ENCODE measurements at regions not wholly inside any gene's neighbourhood (a gene's known extent, or its start where the extent isn't known, plus 50 kb on each side); places are given as distances from the start of the nearest gene placed in this dataset.

- POLR2A ChIA-PET: no interaction called here
- FAIRE-seq: no peak
- no peak overlapping the region for H3K9ac ChIP-seq (ENCODE audit: control insufficient read depth, insufficient read depth, low read length)
- TF ChIP-seq ZNF687 (IDR thresholded peaks at IDR 0.05): no peak
- no peak for TF ChIP-seq POLR2AphosphoS2 (IDR thresholded peaks at IDR 0.05; ENCODE audit: low read depth, low read length)
- TF ChIP-seq E2F4 (IDR thresholded peaks at IDR 0.05; ENCODE audit: low read depth, low read length): no peak
- no peak for TF ChIP-seq NRF1 (conservative IDR thresholded peaks at IDR 0.05; ENCODE audit: low read depth, low read length)
- TF ChIP-seq CHD1 (IDR thresholded peaks at IDR 0.05; ENCODE audit: low read depth, low read length): no peak
- no peak for TF ChIP-seq NKRF (conservative IDR thresholded peaks at IDR 0.05)
- no peak for TF ChIP-seq TCF7 (IDR thresholded peaks at IDR 0.05; ENCODE audit: borderline replicate concordance)
- no peak for TF ChIP-seq SMC3 (IDR thresholded peaks at IDR 0.05; ENCODE audit: borderline replicate concordance, low read length)
- TF ChIP-seq MYB (IDR thresholded peaks at IDR 0.05; ENCODE audit: borderline replicate concordance, low read depth, low read length): no peak
- TF ChIP-seq ZBTB11 (CRISPR knock-in tag; IDR thresholded peaks at IDR 0.05): no peak
- no peak for TF ChIP-seq RCOR1 (conservative IDR thresholded peaks at IDR 0.05; ENCODE audit: low read depth, low read length)
- no peak for TF ChIP-seq HSF1 (IDR thresholded peaks at IDR 0.05; ENCODE audit: low read depth, low read length)
Measured at GRCh38 chr10:28986117-28986792, 302.6 kb upstream of the LYZL1 start.

More at GRCh38 chr10:28986117-28986792, 302.6 kb upstream of the LYZL1 start:
- no peaks in the 10 kb centered on the region for H3K27me3 ChIP-seq (replicated peaks in 1 of 2; ENCODE audit: control insufficient read depth in 2 of 2, insufficient read depth in 2 of 2, low read length in 1 of 2)
- WGBS (ENCODE audit: insufficient coverage, insufficient replicate concordance, low lambda C conversion rate, missing lambda C conversion rate): 14% methylated on average over 11 of the region's 11 CpGs
- no peaks in the 10 kb centered on the region for H4K20me1 ChIP-seq (ENCODE audit: control insufficient read depth, insufficient read depth)
- no peak overlapping the region for H3K27ac ChIP-seq (ENCODE audit: control insufficient read depth, insufficient read depth)
- DNase-seq (ENCODE audit: low read depth, low spot score) (no peak), ATAC-seq (no peak)
- CTCF ChIA-PET: no interaction called here
- no peak overlapping the region for H2AFZ ChIP-seq (ENCODE audit: control insufficient read depth, low read depth, low read length)
- H3K79me2 ChIP-seq (ENCODE audit: control insufficient read depth, insufficient read depth, low read length): no peaks in the 10 kb centered on the region
- no peak overlapping the region for H3K4me2 ChIP-seq (ENCODE audit: control insufficient read depth, insufficient read depth)
- intact Hi-C loops (cut with micrococcal nuclease; ENCODE audit: unreplicated experiment): no loop called here
- H3K4me3 ChIP-seq: no peak overlapping the region
- RAD21 ChIA-PET (ENCODE audit: unreplicated experiment): no interaction called here
- H3K4me1 ChIP-seq (ENCODE audit: control insufficient read depth, insufficient read depth, low read length): no peaks in the 10 kb centered on the region
- H3K36me3 ChIP-seq (ENCODE audit: control insufficient read depth in 2 of 2, insufficient read depth in 2 of 2, low read length in 1 of 2): no peaks in the 10 kb centered on the region
- no peaks in the 10 kb centered on the region for H3K9me3 ChIP-seq (replicated peaks; ENCODE audit: control insufficient read depth, insufficient read depth, low read length)
- in situ Hi-C loops (cut with MboI): no loop called here
- SMC1A ChIA-PET (ENCODE audit: uncharacterized antibody, unreplicated experiment): no interaction called here
- BruUV-seq (replicated peaks): no TSS peak

All from GM12878 (cell line).